Astrocyte of the hippocampus (primary cell): ENCODE measurements at regions not wholly inside any gene's neighbourhood (a gene's known extent, or its start where the extent isn't known, plus 50 kb on each side); places are given as distances from the start of the nearest gene placed in this dataset.
"Not testable (repeated sequence)": the region's sequence is repeated elsewhere in the genome, so short reads cannot be mapped to it uniquely, and the experiment has no call there.

Experiments used
- DNase-seq: peaks from one replicate; pipeline ENCODE4 v3.0.0; 2011; ENCODE audit warnings: low read depth, low spot score

- not testable (repeated sequence) for DNase-seq
These were observed 51.1 kb downstream of the NBPF8 start for GRCh38 chr1:120465900-120466299.

GRCh38 chr1:120477663-120478062 is 62.8 kb downstream of the NBPF8 start:
- DNase-seq, result not testable (repeated sequence)

GRCh38 chr1:120478400-120478799 is 63.6 kb downstream of the NBPF8 start:
- not testable (repeated sequence) for DNase-seq

- not testable (repeated sequence) for DNase-seq
These were observed 72.7 kb downstream of the NBPF8 start for GRCh38 chr1:120487542-120487941.

- DNase-seq, result not testable (repeated sequence)
These were observed 74.4 kb downstream of the NBPF8 start for GRCh38 chr1:120489217-120489616.

- DNase-seq, result not testable (repeated sequence)
These were observed 82.3 kb downstream of the NBPF8 start for GRCh38 chr1:120497145-120497544.

- not testable (repeated sequence) for DNase-seq
These were observed 88.4 kb downstream of the NBPF8 start for GRCh38 chr1:120503284-120503683.

- not testable (repeated sequence) for DNase-seq
These were observed 91.5 kb downstream of the NBPF8 start for GRCh38 chr1:120506352-120506751.

- not testable (repeated sequence) for DNase-seq
These were observed 93.5 kb downstream of the NBPF8 start for GRCh38 chr1:120508351-120508750.

GRCh38 chr1:120509258-120509657 is 94.4 kb downstream of the NBPF8 start:
- DNase-seq, result not testable (repeated sequence)

- DNase-seq, result not testable (repeated sequence)
These were observed 98.3 kb downstream of the NBPF8 start for GRCh38 chr1:120513099-120513498.

GRCh38 chr1:120513531-120513930 is 98.7 kb downstream of the NBPF8 start:
- not testable (repeated sequence) for DNase-seq

GRCh38 chr1:120519196-120519595 is 104.4 kb downstream of the NBPF8 start:
- not testable (repeated sequence) for DNase-seq

- not testable (repeated sequence) for DNase-seq
These were observed 109.6 kb downstream of the NBPF8 start for GRCh38 chr1:120524416-120524815.

- DNase-seq, result not testable (repeated sequence)
These were observed 110.6 kb downstream of the NBPF8 start for GRCh38 chr1:120525386-120525785.

GRCh38 chr1:120529475-120530089 is 114.7 kb downstream of the NBPF8 start:
- DNase-seq, result not testable (repeated sequence)

GRCh38 chr1:120531455-120531854 is 116.6 kb downstream of the NBPF8 start:
- not testable (repeated sequence) for DNase-seq

- DNase-seq, result not testable (repeated sequence)
These were observed 119.7 kb downstream of the NBPF8 start for GRCh38 chr1:120534361-120535047.

- peak; percentile 34 for DNase-seq
These were observed 120.2 kb downstream of the NBPF8 start for GRCh38 chr1:120535052-120535451.

- not testable (repeated sequence) for DNase-seq
These were observed 126.6 kb downstream of the NBPF8 start for GRCh38 chr1:120541394-120541793.

- not testable (repeated sequence) for DNase-seq
These were observed 127.5 kb downstream of the NBPF8 start for GRCh38 chr1:120542365-120542764.

- DNase-seq, result not testable (repeated sequence)
These were observed 128.1 kb downstream of the NBPF8 start for GRCh38 chr1:120542940-120543339.

GRCh38 chr1:120544434-120544833 is 129.6 kb downstream of the NBPF8 start:
- not testable (repeated sequence) for DNase-seq
